ELF-1 (cell line): ENCODE measurements at regions not wholly inside any gene's neighbourhood (a gene's known extent, or its start where the extent isn't known, plus 50 kb on each side); places are given as distances from the start of the nearest gene placed in this dataset.

Experiments
- DNase-seq: peaks from one replicate; pipeline ENCODE4 v3.0.0-alpha.2; 2016; ENCODE audit warnings: low read depth, low spot score

DNA sequence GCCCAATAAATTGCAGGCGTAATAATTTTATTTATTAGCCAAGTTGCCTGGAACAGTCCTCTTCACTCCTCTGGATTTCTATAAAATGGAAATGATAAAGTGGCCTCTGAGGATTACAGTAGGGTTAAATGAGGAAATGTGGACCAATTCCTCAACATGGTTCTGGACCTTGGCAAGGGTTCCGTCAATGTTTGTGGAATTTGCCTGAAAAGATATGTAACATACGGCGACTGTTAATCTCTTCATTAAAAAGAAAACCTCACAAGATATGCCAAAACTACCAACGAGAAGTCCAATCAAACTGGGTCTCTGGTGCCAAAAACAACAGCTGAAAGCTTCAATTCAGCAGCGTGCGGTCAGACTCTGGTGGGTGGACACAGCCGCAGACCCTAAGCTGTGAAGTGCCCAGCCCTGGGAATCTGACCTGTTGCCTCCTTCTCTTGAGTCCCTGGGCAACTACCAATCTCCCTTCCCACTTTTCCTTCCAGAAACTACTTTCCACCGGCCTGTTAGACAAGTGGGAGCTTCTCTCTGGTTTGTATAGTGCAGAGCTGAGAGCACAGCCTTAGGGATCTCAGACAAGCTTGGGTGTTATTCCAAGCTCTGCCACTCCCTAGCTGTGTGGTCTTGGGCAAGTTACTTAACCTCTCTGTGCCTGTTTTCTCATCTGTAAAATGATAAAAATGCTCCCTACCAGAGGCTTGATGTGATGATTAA, 190.5 kb upstream of the GSC start:
- no peak for DNase-seq

DNA sequence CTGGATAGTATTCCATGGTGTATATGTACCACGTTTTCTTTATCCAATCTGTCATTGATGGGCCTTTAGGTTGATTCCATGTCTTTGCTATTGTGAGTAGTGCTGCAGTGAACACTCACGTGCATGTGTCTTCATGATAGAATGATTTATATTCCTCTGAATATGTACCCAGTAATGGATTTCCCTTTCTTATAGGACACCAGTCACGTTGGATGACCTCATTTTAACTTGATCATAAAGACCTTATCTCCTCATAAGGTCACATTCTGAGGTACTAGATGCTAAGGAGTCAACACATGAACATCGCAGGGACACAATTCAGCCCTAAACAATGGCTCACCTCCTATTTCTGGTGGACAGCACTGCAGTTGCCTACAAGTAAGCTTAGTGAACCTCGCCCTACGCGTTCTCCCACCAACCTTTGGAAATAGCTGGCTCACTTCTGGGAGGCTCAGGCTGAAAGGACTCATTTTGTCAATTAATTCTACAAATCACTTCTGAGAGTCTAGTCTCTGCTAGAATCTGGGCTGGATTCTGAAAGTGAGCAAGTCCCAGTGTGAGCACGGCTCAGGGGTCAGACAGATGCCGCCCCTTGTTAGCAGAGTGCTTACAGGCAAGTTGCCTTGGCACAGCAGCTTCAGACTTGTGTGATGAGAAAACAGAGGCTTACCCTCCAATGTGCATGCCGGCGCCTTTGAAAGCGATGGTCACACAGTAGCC, 183.8 kb upstream of the GSC start:
- DNase-seq: no peak

DNA sequence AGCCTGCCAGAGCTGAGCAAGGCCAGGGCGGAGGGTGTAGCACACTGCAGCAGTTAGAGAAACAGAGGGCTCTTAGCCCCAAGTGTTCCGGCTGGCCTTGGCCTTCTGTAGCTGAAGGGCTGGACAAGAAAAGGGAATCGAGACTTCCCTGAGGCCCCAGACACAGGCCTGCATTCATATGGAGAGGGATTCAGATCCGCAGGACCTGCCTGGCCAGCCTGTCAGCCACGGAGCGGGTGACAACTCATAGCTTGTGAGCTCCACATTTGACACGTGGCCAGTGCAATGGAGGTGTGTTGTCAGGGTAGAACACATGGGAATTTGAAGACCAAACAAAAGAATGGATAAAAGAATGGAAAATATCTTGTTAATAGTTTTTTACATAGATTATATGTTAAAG, 182.2 kb upstream of the GSC start:
- DNase-seq: peak; percentile 43

DNA sequence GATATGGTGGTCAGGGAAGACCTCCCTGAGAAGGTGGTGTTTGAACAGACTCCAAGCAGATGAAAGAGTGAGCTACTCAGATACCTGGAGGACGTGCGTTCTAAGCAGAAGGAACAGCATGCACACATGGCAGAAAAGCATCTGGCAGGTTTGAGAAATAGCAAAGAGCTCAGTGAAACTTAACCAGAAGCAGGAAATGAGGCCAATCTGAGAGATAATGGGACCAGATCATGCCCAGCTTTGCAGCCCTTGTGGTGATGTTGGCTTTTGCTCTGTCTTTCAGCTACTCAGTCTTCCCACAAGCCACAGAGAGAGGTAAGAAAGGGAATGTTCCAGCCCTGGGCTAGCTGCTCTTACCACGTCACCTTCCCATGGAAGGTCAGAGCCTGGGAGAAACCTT, 176.3 kb upstream of the GSC start:
- no peak for DNase-seq

DNA sequence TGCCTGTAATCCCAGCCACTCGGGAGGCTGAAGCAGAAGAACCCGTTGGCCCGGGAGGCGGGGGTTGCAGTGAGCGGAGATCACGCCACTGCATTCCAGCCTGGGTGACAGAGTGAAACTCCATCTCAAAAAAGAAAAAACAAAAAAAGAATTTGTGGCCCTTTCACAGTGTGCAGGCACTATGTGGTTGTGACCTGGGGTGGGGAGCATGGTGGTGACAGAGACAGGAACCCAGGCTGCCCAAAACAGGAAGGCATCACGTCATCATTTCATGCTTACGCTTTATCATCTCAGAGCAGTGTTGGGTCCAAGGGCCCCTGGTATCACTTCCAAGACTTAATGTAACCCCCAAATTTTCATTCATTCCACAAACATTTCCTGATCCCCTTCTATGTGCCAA, 175.7 kb upstream of the GSC start:
- DNase-seq: no peak

DNA sequence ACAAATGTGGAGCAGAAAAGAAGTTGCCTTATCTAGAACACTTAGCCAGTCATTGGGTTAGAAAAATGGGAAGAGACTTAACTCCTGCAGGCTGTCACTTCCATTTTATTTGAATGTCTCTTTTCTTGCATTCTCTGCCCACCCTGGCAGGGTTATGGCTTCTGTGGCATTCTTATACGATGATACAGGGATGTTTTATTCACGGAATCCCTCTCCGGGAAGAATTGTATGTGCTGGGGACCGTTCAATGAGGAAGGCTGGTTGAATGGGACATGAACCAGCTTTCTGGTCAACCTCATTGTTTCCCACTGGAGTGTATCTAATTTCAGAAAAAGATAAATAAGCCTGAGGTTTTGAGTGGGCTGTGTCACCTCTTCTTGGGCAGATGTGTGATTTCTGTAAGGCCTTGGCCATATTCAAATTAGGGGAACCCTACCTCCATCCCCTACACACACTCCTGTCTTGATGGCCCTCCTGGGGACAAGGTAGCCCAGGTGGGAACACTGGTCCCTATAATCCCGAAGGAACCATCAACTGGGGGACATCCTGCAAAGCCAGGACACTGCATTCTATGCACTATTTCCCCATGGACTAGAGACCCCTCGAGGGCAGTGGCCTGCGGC, 174.8 kb upstream of the GSC start:
- no peak for DNase-seq

DNA sequence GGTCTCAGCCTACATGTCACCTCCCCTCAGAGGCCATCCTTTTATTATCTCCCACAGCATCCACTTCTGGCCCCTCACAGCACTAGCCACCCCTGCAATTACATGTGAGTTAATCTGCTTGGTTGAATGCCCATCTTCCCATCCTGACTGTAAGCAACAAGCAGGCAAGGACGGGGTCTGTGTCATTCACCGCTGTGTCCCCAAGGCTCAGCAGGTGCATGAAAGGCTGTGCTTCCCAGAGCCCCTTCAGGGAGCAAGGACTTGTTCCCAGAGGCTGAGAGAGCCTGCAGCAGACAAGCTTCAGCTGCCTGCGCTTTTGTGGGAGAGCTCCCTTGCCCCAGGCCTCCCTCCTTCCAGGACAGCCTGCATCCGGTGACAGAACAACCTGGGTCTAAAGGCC, 172.7 kb upstream of the GSC start:
- DNase-seq: no peak

DNA sequence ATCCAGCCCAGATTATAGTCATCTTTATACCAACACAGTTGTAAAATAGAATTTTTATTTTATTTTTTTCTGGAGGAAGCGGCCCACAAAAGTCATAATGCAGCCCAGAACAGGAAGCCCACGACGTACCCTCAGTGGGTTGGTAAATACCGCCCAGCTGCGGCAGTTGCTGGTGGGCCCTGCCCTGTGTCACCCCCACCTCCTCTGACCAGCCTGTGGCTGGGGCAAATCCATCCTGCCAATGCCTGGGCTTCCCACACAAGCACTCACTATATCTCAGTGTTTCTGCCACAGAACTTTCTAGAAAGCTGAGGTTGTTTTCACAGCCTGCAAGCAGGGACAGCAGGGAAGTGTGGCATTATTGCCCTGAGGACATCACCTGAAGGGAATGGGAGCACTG, 171.4 kb upstream of the GSC start:
- DNase-seq: no peak

DNA sequence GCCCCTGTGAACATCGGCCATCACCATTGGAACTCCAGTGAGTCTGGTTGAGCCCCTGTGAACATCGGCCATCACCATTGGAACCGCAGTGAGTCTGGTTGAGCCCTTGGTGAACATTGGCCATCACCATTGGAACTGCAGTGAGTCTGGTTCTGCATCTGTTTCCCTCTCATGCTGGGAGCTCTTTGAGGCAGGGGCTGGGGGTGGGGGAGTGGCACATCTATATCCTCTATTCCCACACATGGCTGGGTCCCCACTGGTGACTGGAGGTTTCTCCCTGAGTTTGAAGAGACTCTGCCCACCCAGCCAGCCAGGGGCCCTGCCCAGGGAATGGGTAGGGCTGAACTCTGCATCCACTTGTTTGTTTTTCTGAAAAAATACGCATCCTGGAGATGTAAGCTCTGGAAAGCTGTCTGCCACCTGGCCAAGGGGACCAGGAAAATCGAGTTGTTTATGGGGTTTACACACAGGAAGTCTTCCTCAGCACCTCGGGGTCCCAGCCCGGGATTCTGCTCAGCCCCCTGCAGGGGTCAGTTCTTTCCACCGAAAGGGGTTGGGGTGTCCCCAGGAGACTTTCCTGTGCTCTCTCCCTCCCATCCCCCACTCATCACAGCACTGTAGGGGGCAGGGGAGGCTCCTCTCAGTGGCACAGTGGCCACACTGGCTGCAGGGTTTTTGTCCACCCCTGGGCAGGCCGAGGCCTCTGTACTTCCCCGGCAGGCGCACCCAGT, 170.5 kb upstream of the GSC start:
- DNase-seq: no peak

DNA sequence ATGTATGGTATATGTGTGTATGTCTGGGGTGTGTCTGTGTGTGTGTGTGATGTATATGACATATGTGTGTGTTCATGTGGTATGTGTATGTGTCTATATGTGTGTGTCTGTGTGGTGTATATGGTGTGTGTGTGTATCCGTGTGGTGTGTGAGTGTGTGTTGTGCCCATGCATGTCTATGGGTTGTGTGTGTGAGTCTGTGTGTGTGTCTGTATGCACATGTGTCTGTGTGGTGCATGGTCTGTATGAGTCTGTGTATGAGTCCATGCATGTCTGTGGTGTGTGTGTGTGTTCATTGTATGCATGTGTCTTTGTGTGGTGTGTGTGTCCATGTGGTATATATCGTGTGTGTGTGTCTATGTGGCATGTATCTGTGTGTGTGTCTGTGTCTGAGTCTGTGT, 168.1 kb upstream of the GSC start:
- no peak for DNase-seq

DNA sequence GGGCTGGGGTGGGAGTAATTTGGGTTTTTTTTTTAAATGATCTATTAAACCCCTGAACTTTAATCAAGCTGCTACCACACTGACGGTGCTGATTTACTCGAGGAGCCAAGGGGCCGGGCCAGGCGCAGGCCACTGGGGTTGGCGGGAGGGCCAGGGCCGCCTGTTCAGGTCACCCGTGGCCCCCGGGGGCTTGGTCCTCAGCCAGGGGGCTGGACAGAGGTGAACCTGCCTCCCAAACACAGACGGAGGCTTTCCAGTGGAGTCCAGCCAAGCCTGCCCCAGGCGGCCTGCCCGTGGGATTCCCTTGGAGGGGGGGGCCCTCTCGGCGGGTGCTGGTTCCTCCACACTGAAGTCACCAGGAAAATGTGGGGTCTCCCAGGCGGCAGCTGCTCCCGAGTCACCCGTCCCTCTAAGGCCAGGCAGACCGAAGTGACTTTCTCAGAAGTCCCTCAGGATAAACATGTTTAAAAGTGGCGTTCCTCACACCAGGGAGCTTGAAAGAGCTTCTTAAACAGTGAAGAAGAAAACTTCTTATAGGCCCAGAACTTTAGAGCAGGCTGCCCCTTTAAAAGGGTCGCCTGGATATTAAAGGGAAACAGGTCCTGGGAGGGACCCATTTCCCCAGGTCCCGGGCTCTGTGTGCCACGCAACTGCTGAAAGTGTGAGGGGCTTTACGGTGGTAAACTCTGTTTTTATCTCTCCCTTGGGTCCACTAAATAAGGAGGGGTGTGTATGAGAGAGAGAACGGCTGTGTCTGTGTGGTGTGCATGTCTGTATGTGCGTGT, 167.2 kb upstream of the GSC start:
- DNase-seq: peak; percentile 11

DNA sequence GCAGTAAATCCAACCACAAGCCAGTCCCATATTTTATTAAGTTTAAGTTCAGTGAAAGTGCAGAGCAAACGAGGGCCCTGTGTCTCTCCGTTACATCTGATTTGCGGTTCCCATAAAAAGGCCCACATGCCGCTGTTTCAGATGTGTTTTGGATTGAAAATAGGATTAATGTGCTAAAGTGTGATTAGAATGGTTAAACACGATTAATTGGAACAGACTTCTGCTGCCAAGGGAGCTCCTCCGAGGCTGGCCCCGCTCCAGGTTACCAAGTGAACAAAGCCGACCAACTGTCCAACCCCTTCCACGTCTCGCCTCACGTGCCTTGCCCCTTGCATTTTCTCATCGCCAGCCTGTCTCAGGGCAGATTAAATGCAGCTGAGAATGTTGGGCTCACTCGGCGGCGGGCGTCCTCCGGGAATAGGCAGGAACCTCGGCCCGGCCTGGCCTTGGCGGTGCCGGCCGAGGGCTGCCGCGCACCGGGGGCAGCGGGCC, 166.5 kb upstream of the GSC start:
- no peak for DNase-seq

DNA sequence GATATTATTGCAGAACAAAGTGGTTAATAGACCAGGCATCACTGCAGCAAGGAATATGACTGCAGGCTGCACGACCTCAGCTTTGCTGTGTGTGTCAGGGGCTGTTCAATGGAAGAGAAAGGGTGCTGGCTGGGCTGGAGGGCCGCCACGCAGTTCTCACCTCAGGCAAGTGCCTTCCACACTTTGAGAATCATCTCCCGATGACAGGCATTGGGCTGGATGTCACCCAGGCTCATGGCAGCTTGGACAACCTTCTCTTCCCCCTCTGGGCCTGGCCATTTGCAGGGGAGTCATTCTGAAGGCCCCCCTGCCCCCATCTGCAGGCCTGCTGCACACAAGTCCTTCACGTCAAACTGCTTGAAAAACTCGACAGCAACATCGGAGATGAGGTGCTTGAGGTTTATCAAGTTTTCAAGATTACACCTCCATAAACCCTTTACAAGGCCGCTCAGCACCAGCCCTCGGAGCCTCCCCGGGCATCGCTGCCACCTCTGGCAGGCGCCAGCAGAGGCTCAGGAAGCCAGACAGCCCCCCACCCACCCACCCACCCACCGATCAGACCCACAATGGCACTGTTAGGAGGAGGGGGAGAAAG, 165.9 kb upstream of the GSC start:
- no peak for DNase-seq

DNA sequence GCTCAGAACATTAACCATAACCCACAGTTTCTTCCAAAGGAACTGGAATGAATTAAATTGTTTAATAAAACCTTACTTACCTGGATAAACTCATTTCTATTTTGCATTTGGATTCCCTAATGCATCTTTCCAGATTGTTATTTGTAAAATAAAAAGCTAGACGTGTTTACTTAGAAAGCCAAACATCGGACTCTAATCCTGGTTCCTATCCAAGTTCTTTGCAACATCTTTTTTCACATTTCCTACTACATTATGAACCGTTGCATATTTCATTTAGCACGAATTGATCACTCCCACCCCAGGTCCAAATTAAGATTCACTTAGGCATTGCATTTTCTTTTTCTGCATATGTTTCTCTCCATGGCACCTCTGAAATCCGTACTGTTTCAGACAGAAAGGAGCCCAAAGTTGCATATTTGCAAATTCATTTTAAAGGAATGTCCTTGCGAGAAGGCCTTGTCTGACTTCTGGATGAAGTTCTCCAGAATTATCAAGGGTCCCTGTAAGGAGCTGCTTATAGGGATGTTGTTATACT, 164.4 kb upstream of the GSC start:
- no peak for DNase-seq

DNA sequence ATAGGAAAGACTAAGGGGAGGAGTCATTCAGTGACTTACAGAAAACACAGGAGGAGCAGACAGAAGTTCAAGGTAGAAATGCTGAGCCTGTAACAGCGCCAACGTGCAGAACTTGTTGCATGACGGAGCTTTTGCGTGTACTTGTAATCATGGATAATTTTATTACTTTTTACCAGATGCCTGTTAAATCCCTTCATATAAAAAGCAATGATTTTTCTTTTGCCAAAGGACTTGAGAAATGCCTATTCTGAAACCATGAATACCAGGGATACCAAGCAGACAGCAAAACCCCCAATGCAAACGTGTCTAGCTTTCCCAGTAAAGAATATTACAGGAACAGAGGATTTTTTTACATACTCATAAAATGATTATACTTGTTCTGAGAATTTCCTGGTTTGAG, 163.6 kb upstream of the GSC start:
- DNase-seq: no peak

DNA sequence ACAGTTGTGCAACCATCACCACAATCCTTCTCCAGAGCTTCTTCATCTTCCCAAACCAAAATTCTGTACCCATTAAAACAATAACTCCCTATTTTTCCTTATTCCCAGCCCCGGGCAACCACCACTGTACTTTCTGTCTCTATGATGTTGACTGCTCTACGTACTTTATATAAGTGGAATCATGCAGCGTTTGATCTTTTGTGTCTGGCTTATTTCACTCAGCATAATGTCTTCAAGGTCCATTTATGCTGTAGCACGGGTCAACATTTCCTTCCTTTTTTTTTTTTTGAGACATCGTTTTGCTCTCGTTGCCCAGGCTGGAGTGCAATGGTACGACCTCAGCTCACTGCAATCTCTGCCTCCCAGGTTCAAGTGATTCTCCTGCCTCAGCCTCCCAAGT, 162.7 kb upstream of the GSC start:
- no peak for DNase-seq

DNA sequence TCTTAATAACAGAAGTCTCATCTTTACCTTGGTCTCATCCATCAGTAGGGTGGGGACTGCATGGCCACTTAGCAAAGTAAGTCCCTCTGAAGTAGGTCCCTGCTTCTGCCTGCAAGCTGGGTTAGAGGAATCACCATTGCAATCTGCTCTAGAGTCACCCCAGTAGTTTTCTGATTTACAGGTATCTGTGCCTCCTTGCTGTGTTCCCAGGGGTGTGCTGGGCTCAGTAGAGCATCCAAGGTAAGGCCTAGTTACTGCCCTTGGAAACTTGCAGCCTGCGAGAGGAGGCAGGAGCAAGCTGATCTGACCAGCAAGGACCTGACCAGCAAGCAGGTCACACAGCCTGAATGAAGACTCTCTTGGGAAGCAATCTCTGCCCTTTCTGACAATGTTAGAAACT, 160.8 kb upstream of the GSC start:
- DNase-seq: no peak

DNA sequence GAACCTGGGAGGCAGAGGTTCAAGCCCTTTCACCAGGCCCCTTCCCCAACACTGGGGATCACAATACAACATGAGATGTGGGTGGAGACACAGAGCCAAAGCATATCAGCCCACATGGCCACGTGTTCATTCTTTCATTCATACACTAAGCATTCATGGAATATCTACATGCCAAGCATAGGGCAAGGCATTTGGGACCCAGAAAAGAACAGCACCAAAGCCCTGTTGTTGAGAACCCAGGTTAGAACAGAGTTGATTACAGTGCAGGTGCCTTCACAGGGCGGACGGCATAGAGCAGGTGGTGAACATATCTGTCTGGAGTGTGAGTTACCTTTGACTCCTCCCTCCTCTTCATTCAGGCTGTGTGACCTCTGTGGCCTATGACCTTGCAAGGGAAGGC, 159.4 kb upstream of the GSC start:
- no peak for DNase-seq

DNA sequence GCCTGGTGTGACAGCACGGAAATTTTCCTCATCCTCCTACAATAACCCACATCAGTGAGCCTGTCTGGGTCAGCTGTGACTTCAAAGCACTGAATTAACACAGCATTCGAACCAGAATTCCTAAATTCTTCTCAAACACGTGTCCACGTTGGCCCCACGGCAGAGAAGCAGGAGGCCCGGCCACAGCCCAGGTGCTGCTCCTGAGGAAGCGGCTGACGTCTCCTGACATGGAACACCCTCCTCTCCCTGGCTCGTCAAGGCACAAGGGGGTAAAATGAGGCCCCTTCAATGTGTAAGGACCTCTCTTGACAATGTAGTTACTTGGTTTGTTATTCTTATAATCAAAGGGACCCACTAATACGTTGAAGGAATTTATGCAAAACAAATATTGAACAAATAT, 156.3 kb upstream of the GSC start:
- DNase-seq: no peak

DNA sequence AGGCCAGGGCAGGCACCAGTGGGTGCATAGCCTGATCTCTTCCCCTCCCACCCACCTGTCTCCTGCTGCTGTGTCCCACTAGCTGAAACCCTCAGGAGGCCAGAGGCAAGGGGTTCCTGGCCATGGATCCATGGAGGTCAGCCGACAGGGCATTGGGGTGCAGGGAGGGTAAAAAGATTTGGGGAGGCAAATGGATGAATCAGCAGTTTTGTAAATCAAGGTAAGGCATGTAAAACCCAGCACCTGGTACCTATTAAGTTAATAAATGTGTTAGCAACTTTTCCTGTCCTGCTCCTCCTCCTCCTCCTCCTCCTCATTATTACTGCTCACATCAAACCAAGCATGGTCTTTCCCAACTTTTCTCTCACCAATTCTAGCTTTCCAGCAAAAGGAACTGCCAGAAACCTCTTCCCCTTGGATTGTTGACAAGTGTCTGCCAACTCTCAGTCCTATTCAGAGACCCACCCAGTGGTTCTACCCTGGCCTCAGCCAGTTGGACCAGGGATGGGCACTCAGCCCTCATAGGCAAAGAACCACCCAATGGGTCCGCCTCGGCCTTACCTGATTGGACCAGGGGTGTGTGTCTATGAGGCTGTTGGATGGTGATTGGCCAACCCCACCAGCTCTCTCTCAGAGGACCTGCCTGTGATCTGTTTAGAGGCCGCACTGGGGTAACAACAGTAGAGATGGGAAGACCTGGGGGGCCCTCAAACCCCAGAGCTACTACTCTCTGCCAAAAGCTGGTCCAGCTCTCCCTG, 155.7 kb upstream of the GSC start:
- DNase-seq: no peak
